Germinal center (tissue), 1 donor: ENCODE measurements at regions not wholly inside any gene's neighbourhood (a gene's known extent, or its start where the extent isn't known, plus 50 kb on each side); places are given as distances from the start of the nearest gene placed in this dataset.
"Not testable (repeated sequence)": the region's sequence is repeated elsewhere in the genome, so short reads cannot be mapped to it uniquely, and the experiment has no call there.

Experiments
- DNase-seq: peaks from one replicate; pipeline ENCODE4 v3.0.0; 2012; ENCODE audit warnings: mixed read lengths, low spot score

DNA sequence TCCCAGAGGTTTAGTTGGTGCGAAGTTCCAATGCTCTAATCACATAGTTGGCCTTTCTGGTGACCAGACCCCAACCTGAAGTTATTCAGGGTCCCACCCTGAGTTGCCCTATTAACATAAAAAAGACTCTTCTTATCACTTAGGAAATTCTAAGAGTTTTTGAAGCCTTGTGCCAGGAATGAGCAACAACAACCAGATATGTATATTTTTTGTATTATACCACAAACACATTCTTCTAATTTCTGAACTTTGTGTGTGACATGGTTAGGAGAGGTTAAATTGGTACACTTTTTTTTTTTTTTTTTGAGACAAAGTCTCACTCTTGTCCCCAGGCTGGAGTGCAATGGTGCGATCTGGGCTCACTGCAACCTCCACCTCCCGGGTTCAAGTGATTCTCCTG, 320.4 kb upstream of the PDE3A start:
- no peak for DNase-seq

DNA sequence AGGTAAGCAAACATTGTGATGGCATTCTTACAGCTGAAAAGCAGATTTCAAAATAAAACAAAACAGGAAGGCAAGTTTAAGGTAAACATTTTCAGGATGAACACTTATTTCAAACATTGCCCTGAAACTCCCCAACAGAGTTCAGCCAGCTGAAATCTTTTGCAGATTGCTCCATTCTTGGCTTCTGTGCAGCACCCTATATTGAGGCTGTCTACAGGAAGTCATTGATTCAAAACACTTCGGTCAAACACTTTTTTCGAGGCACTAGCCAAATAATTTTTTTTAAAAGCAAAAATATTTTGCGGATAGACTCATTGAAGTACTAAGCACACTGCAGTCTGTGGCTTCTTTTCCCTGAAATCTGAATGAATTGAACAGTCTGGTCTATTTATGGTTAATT, 318.1 kb upstream of the PDE3A start:
- DNase-seq = no peak

DNA sequence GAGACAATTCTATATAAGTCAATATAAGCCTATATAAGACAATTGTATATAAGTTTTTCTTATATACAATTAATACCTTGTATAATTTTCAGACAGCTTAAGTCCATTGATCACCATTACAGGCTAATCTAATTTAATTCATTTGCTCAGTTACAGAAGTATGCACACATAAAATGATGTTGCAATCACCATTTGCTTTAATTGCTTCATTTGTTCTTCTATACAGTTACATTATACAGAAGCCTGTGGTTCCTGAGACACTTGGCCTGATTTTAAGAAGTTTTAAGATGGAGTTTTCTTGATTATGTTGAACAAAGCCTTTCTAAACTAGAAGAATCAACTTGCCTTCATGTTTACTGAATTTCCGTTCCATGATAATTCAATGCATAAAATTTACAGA, 314.6 kb upstream of the PDE3A start:
- DNase-seq = no peak

DNA sequence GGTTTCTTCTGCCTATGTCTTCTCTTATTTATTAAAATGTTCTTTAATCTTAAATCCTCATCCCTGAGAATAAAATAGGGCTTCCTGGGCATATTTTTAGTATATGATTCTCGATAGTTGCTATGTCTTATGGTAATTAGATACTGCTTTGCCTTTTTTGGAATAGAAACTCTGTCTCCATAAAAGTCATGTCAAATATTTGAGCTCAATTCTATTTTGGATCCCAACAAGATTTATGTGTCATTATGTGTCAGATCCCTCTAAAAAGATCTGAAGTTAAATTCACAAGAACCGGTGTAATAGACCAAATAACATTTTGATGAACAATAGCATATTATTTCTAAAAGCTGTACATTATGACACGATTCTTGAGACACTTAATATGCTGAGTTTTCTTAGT, 312.5 kb upstream of the PDE3A start:
- DNase-seq = no peak

DNA sequence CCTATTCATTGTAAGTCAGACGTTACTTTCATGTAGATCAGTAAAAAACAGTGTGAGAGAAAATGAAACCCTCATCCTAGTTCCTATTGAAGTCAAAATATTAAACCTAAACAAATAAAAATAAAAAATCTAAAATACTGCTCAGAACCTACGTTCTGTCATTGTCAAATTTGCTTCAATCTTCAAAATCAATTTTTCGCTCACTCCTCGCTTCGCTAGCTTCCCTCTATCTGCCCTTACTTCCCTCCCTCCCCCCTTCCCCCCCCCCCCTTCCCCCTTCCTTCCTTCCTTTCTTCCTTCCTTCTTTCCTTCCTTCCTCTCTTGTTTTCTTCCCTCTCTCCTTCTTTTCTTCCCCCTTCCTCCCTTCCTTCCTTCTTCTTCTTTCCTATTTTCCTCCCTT, 310.9 kb upstream of the PDE3A start:
- DNase-seq = no peak

DNA sequence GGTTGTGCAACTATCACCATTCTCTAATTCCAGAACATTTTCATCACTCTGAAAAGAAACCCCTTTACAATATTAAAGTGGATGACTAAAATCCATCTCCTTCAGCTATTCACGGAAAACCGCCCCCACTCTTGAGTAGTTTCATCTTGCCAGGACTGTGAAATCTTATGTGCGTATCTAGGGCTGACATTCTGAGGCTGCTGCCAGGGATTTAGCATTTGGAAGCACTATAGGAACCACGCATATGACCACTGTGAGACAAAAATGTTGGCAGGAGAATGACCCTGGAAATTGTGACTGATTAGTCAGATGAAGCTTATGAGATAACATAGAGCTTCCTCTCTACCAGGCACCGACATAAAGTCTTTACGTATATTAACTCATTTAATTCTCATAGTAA, 305.2 kb upstream of the PDE3A start:
- DNase-seq = no peak

DNA sequence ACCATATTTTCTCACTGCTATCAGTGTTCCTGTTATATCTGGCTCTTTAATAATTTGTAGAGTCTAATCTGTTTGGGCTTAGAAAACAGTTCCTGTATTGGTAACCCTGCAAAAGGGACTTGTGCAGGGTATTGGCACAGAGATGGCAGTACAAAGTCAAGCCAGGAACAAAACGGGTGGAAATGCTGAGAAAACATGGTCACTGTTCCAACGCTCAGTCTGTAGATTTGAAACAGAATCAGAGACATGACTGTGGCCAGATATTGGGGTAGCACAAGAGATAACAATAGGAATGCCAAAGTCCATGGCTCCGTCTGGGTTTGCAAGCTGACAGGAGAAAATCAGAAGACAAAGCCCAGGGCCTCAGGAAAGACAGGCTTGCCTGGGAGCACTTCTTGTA, 290.7 kb upstream of the PDE3A start:
- DNase-seq = no peak

DNA sequence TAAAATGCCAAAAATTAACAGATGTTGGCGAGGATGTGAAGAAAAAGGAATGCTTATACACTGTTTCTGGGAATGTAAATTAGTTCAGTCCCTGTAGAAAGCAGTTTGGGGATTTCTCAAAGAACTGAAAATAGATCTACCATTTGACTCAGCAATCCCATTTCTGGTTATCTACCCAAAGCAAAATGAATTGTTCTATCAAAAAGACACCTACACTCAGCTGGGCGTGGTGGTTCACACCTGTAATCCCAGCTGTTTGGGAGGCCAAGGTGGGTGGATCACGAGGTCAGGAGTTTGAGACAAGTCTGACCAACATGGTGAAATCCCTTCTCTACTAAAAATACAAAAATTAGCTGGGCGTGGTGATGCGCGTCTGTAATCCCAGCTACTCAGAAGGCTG, 279.3 kb upstream of the PDE3A start:
- DNase-seq = no peak

DNA sequence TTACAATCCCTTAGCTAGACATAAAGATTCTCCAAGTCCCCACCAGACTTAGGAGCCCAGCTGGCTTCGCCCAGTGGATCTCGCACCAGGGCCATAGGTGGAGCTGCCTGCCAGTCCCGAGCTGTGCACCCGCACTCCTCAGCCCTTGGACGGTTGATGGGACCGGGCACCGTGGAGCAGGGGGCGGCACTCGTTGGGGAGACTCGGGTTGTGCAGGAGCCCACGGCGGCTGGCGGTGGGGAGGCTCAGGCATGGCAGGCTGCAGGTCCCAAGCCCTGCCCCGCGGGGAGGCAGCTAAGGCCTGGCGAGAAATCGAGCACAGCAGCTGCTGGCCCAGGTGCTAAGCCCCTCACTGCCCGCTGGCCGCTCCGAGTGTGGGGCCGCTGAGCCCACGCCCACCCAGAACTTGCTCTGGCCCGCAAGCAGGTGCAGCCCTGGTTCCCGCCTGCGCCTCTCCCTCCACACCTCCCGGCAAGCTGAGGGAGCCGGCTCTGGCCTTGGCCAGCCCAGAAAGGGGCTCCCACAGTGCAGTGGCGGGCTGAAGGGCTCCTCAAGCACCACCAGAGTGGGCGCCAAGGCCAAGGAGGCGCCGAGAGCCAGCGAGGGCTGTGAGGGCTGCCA, 275.0 kb upstream of the PDE3A start:
- DNase-seq = not testable (repeated sequence)

DNA sequence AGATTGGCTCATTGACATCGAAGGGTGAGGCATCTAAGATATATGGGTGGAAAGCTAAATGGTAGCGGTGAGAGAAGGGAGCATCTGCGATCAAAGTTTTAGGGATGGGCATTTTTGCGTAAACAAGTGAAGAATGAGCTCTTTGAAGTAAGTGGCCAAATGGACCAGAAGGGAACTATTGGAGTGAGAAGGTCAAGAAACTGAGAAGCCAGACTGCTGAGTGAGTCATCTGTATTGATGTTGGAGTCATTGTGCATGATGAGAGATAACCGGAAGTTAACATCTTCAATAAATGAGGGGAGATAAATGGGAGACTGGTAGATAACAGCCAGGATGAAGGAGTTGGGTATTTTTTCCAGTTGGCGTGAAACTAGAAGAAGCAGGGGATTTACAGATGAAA, 271.9 kb upstream of the PDE3A start:
- no peak for DNase-seq

DNA sequence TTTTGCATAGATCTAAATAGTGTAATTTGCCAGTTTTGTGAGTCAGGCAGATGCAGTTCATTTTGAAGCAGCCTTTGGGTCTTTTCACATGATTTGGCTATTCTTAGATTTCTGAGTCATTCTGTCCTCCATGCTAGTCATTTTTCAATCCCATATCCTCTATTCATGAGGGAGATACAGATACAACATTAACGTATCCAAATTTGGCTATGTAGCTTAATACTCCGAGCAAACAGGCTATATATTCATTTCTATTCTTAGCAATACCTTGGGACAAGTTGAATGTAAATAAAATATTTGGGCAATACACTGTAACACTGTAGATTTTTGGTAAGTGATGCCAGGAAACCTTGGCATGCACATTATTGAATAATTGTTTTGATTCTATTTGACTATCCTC, 270.7 kb upstream of the PDE3A start:
- no peak for DNase-seq

DNA sequence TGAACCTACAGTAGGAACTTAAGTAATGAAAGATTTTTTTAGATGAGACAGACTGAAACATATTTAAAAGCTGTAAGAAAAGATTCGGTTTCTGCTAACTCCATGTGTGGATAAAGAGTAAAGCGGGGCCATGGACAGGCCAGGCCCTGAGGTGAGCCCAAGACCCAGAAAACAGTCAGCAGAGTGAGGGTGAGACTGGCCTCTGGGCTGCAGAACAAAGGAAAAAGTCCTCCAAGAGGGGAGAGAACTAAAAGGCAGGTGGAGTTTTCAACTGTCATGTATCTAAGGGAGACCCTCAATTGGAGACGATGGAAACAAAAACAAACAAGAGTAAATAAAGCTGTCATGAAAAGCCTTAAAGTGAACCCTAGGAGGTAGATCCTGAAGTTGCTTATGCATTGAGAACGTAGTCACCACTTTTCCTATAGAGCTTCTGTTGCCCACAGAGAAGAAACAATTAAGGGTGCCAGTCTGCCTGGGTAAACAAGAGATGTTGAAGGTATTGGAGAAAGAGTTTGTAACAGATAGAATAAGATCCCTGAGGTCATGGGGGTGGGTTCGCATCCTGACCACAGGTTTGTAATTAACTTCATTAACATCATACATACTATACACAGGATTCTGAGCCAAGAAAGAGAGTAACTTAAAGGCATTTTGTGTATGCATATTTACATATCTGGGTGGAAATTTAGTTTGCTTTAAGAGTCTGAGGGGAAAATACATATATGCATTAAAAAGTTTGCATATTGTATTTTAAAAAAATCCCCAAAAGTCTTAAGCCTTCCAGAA, 268.7 kb upstream of the PDE3A start:
- no peak for DNase-seq

DNA sequence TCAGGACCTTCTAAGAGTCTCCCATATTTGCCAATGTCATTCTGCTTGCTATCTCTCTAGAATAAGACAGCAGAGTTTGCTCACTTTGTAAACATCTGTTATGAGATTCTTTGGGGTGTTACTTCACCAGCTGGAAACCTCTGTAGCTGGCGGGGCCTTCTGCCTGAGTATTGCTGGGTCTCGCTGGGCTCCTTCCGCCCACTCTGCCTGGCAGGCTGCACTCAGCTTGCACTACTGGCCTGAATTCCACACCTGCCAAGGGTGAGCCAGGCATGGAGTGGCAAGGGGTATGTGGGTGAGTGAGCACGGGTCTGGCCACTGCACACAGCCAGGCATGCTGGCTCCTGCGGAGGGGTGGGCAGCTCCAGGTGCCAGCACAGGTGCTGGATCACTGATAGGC, 267.3 kb upstream of the PDE3A start:
- DNase-seq = no peak

DNA sequence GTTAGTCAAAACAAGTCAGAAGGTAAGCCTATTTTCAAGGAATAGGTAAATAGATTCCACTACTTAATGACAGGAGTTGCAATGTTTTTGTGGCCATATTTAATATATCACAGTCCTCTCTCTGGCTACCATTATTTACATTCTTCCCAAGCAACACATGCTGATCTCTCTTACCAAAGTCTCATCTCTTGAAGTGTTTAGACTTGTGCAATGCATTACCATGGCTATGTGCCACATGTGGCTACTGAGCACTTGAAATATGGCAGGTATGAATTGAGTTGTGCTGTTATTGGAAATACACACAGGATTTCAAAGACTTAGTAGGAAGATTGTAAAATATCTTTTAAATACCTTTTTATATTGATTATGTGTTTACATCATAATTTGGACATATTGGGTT, 262.4 kb upstream of the PDE3A start:
- DNase-seq = no peak

DNA sequence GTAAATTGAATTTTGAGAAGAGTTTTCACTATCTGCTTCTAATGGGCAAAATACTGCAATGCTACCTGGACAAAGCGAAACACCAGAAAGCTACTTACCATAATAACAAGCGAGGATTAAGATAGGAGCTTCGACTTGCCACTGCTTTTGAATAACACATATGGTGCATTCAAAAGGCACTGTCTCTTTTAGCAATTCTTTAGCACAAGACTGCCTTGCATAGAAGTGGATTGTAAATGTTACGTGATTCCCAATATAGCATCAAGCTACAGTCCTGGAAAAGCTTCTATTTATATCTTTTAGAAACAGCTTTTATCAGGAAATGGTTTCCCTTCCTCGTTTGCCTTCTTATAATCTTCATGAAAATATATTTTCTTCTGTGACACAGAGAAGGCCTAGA, 258.7 kb upstream of the PDE3A start:
- DNase-seq = no peak

DNA sequence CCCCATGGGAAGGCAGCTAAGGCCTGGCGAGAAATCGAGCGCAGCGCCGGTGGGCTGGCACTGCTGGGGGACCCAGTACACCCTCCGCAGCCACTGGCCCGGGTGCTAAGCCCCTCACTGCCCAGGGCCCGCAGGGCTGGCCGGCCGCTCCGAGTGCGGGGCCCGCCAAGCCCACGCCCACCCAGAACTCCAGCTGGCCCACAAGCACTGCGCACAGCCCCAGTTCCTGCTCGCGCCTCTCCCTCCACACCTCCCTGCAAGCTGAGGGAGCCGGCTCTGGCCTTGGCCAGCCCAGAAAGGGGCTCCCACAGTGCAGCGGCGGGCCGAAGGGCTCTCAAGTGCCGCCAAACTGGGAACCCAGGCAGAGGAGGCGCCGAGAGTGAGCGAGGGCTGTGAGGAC, 253.0 kb upstream of the PDE3A start:
- not testable (repeated sequence) for DNase-seq

DNA sequence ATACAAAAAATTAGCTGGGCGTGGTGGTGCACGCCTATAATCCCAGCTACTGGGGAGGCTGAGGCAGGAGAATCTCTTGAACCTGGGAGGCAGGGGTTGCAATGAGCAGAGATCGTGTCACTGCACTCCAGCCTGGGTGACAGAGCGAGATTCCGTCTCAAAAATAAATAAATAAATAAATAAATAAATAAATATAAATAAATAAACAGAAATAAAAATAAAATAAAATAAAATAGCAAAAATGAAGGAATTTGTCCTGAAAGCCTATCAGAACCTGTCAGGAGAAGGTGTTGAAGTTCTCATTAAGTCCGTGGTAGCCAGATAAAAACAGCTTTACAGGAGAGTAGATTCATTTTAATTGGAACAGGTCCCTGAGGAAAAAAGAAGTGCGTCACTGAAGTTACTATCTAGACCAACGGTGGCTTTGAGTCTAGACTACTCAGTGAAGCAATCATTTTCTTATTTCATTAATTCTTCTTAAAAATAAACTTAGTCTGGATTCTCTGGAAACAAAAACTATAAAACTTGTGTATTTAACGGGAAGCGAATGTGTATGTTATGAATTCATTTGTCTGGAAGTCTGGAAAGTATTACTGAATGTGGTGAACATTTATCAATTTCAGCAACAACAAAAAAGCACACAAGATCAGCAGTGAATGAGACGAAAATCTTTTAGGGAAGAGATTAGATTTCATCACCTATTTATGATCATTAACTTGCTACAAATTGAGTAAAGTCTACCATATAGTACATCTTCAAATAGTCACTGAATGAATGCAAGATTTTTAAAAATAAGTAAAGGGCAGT, 248.5 kb upstream of the PDE3A start:
- no peak for DNase-seq

DNA sequence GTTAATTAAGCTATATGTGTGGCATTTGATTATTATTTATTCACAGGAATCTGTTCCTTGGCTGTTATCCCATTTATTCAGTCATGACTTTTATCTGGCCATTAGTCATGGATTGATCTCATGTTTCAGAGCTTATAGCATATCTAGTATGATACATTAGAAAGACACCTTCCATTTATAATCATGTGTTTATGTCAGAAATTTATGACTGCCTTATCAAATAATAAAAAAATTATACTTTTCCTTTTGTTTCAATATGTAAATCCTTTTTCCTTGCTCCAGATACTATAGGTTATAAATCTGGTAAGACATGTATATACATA, 248.0 kb upstream of the PDE3A start:
- DNase-seq = no peak

DNA sequence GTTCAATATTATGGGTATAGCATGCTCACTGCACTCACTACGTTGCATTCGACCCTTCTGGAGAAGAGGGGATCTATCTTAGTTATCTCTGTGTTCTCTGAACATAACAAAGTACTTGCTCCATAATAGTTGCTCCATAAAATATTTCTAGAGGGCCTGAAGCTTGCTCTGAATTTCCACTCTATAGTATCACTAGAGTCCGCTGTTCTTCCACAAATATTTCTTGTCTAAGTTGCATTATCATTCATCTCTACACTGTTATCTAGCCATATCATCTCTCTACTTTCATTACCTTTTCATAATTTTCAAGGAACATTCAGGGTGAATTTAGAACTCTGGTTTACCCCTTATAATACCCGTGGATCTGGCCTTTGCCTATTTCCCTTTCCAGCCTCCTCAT, 246.1 kb upstream of the PDE3A start:
- DNase-seq = no peak

DNA sequence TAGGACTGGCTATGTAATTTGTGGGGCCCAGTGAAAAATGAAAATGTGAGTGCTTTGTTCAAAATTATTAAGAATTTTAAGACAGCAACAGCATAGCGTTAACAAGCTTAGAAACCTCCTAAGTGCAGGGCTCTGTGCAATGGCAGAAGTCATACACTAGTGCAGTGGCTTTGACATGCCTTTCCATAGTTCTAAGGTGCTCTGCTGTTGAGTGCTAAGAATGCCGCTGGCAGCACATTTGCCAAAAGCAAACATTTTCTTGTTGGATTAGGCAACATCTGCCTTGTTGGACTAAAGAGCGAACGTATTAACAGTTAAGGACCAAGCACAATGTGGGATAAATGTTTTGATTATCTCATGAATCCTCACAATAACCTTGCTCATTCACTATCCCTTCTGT, 244.9 kb upstream of the PDE3A start:
- DNase-seq = no peak

DNA sequence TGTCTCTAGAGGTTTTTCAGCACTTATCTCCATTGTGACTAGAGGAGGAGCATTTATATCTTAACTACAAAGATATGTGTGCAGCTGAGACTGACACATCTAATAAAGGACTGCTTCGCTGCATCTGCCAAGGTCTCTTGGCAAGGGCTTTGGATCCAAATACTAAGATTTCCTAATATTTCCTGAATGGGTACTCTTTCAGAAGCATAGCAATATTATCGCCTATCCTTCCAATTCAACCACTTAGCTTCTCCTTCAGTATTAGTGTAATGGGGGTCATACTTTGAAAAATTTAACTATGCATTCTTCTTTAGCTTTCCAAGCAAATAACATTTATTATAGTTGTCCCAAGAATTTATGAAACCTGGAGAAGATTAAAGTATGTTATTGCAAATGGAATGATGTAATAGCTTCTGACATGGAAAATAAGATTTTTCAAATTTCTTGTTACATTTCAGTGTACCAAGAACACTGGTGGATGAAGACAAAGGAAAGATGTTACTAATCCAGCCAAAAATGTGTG, 243.0 kb upstream of the PDE3A start:
- DNase-seq = no peak

DNA sequence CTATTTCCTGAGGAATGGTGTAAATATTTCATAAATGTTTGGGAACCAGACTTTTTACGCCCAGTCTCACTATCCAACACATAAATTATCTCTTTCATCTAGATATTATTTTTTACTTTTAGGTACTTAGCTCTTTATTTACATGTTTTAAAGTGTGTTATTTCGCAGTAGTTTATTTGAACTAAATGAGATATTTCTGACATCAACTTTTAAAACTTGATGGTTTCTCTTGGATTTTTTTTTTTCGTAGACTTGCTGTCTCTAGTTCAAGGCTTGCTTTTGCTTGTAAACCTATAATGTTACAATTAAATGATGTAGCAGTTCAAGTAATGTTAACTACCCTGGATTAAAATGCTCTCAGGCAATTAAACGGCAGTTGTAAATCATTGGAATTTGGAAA, 241.7 kb upstream of the PDE3A start:
- DNase-seq = no peak

DNA sequence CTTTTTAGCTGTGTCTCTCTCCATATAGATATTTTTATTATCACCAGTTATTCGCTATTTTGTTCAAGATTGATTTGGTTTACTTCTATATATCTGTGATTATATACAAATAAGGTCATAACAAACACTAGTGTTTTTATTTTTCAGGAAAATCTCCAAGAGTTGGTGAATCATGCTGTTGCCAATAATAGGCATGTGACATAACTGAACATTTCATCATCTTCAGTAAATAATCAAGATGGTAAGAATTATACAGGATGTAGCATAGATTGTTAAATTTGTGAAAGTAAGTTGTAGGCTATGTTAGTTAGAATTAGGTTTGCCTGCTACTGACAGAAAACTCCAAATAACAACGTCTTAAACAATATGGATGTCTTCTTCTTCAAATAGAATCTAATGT, 240.9 kb upstream of the PDE3A start:
- no peak for DNase-seq
